HG03571 (cell line): ENCODE measurements at regions not wholly inside any gene's neighbourhood (a gene's known extent, or its start where the extent isn't known, plus 50 kb on each side); places are given as distances from the start of the nearest gene placed in this dataset.

Source experiments
- ATAC-seq: cut with Tn5 transposase; IDR thresholded peaks from one replicate; pipeline ENCODE4 v1.9.1; 2021; ENCODE audit not compliant: unreplicated experiment

DNA sequence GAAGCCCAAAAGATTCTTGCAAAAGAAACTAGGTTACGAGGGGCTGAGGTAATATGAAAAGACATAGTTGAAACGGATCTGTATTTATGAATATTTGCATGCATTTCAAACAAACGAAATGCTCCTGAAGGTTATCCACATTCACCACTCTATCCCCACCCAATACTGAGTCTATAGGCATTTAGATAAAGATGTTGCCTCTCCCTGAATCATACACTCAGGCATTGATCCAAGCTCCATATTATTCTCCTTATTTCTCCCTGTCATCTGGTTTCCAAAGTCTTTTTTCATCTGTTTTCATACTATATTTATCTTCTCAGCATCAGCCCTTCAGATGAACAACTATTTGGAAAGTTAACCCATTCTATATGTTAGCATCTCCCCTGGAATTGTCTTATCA lies 492.5 kb upstream of the TGFBR2 start:
- no peak for ATAC-seq

DNA sequence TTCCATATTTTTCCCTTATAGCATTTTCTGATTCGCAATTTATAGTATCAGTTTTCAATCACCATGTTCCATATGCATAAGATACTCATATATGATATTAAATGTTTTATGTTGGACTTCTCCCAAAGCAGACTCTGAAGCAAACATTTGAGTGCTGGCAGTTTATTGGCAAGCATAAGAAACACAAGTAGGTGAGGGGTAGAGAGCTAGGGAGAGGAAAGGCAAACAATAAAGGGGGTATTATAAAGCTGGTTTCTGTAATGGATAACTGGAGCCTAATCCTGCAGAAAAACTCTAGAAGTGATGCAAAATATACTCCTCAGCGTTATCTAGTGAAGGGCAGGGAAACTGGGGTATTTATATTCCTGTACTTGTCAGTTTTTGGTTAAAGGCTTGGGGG lies 491.5 kb upstream of the TGFBR2 start:
- no peak for ATAC-seq

DNA sequence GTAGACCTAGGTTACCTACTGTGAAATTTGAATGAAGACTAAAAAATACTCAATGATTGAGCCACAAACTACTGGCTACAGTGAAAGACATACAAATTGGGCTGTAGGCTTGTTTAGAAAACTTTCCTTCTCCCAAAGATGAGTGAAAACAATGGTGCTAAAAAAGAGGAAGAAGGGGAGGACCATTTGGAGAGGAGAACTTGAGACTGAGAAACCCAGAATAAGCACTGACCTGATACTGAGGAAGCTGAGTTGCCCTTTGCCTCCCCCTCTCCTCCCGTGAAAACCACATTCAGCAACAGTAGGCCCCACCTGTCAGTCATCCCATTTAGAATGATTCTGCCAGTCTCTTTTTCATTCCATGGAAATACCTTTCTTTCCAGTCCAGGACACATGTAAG lies 484.0 kb upstream of the TGFBR2 start:
- no peak for ATAC-seq

DNA sequence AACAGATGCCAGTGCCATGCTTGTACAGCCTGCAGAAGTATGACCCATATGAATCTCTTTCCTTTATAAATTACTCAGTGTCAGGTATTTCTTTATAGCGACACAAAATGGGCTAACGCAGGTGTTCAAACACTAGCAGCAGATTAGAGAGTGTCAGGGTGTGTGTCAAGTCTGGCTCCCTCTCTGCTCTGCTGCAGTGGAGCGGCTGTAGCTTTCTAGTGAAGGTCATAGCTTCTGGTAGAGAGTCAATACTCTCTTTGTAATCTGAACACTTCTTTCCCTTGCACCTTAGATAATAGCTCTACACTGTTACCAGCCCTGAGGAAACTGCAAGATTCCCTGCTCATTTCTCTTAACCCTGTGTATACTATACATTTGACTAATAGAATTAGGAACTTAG lies 483.2 kb upstream of the TGFBR2 start:
- no peak for ATAC-seq

DNA sequence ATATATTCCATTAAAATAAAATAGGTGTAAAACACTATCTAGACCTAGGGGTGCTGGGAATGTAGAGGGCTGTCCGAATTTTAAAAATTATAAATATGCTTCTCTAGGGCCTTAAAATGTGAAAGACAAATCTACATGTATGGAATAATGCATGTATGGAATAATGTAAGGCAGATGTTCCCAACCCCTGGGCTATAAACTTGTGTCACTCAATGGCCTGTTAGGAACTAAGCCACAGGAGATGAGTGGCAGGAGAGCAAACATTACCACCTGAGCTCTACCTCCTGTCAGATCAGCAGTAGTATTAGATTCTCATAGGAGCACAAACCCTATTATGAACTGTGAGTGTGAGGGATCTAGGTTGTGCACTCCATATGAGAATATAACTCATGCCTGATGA lies 482.6 kb upstream of the TGFBR2 start:
- ATAC-seq: no peak

DNA sequence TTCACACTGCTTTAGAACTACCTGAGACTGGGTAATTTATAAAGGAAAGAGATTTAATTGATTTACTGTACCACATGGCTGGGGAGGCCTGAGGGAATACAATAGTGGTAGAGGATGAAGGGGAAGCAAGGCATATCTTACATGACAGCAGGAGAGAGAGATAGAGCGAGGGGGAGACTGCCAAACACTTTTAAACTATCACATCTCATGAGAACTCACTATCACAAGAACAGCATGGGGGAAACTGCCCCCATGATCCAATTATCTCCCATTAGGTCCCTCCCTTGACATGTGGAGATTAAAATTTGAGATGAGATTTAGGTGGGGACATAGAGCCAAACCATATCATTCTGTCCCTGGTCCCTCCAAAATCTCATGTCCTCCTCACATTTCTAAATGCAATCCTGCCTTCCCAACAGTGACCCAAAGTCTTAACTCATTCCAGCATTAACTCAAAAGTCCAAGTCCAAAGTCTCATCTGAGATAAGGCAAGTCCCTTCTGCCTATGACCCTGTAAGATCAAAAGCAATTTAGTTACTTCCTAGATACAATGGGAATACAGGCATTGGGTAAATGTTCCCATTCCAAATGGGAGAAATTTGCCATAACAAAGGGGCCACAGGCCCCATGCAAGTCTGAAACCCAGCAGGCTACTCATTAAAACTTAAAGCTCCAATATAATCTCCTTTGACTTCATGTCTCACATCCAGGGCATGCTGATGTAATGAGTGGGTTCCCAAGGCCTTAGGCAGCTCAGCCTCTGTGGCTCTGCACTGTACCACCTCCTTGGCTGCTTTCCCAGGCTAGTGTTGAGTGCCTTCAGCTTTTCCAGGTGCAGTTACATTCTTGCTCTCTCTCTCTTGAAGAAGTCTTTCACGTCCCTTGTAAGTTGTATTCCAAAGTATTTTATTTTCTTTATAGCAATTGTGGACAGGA lies 481.7 kb upstream of the TGFBR2 start:
- no peak for ATAC-seq

DNA sequence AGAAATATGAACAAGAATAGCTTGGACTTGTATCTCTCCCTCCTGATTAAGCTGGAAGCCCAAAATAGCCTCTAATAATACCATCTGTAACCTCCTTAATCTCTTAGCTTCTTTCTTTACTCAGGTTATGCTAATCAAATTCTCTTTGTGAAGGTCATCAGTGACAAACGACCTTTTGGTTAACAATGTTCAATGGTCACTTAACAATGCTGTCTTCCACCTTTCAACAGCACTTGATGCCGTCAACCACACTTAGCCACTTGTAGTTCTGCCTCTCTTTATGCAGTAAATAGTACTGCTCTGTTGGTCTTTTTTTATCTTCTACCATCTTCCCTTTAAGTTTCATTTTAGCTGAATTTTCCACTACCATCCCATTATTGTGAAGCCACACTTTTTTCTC lies 476.6 kb upstream of the TGFBR2 start:
- ATAC-seq: no peak

DNA sequence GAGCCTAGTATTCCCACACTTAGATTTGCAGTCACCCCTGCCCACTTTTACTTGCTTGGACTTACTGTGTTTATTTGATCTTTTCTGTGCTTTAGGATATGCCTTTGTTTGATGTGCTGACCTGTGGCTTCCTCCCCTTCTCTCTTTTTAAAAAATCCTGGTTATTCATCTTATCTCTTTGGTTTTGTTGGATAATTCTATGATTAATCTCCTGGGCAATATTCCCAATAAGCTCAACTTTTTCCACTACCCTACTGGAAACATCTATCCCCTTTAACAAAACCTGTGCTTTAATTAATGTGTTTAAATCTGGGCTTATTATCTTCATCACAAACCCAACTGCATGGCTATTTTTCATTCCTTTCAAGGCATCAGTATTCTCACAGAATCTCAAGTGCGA lies 476.0 kb upstream of the TGFBR2 start:
- ATAC-seq: no peak

DNA sequence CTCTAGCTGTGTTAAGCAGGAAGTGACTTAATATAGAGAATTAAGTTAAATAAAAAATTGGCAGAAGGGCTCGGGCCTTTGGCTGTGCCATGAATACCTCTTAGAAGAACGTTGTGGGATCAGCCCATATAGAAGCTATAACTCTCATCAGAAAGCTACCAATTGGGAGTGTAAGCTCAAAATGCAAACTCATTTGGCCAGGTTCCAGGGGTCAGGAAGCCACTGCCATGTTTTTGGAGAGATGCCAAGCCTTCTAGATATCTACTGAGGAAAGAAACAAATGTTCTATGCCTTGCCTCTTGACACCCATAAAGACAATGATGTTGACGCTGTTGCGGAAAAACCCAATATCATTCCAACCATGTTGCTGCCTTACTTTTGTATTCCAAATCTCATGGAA lies 475.2 kb upstream of the TGFBR2 start:
- no peak for ATAC-seq

DNA sequence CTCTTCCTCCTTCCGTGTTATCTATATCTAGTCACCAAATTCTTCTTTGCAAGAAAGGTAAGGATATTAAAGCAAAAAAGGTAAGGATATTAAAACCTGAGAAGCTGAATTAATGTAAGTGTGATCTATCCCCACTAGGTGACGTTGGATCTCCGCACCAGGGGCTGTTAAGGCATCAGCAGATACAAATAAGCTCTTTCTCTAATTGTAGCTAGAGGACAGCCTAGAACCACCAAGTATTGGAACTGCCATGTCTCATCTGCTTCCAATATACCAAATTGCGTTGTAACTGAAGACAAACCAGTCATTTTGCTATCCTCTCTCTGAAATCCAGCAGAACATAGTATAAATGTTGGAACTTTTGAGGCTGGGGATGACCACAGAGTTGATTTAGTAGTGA lies 471.2 kb upstream of the TGFBR2 start:
- ATAC-seq: no peak

DNA sequence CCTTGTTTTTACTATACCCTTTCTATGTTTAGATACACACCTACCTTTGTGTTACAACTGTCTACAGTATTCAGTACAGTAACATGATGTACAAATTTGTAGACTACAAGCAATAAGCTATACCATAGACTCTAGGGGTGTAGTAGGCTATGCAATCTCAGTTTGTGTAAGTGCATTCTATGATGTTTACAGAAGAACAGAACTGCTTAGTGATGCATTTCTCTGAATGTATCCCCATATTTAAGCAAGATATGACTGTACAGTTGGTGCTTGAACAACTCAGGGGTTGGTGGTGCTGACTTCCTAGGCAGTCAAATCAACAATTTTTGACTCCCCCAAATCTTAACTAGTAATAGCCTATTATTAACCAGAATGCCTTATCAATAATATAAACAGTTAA lies 467.1 kb upstream of the TGFBR2 start:
- no peak for ATAC-seq

DNA sequence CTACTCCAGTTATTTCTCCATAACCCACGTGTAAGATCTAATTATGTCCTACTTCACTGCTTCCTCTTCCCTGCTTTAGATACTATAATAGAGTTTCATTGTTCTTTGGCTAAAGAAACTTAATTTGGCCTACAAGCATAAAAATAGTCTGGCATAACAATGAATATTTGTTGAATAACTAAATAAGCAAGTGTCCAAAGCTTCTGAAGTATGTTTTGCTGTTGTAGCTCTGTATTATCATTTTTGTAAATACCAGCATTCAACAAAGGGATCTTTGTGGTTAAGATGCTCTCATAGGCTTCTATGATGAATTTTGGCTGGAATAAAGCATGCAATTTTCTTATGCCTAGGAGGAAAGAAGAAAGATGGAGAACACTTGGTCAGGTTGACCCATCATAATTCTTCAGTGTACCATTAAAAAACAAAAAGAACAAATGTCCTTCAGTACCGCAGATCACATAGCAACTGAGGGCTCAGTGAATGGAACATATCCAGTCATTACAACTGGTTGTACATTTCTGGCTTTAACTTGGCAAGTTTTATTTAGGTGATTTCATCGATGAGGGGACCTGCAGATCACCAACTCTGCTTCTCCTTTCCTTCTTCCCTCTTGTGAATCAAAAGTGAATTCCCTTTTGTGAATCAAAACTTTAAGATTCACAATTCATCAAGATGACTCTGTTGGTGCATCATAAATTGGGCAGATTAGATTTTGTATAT lies 465.9 kb upstream of the TGFBR2 start:
- ATAC-seq: no peak

DNA sequence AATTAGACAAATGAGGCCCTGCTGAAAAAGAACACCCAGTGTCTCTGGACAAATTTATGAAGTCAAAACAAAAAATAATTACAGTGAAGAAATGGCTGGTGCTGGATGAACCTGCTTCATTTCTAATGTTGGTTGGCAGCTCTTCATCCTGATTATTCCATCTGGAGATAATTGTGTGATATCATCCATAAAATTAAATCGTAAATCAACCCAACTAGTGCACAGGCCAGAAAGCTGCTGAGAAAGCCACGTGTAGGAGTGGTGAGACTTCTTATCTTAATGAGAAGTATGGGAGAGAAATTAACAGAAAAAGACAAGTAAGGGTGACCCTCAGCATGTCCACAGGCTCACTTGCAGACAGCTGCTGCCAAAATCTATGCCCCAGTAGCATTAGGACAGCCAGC lies 465.2 kb upstream of the TGFBR2 start:
- no peak for ATAC-seq

DNA sequence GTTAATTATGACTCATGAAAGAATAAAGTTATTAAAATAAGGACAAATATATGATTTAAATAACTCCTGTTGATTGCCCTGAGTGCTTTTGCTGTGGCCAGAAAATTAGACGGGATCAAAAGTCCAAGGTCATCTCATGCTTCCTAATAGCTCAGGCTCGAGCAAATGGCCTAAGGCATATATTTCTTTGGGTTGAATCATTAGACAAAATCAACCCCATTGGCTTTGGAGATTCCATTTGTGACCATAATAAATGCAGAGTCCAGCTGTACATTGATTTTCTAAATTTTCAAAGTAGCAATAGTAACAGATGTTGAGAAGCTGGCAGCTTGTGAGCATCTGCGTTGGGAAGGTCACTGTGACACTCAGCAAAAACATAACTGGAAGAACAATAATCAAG lies 464.5 kb upstream of the TGFBR2 start:
- ATAC-seq: no peak

DNA sequence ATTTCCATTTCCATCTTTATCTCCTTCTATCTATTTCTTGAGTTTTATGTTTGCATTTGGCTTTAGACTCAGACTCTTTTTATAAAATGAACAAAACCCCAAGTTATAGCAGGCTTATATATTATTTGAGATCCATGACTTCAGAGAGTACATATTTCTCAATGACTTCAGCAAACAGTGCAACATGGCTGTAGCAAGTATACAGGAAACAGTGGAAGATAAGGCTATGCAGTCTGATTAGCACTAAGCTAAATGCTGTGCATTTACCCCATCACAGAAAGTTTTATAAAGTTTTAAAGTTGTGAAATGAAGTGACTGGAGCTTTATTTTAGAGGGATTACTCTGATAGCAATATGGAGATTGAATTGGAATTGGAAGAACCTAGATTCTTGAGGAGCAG lies 463.5 kb upstream of the TGFBR2 start:
- no peak for ATAC-seq

DNA sequence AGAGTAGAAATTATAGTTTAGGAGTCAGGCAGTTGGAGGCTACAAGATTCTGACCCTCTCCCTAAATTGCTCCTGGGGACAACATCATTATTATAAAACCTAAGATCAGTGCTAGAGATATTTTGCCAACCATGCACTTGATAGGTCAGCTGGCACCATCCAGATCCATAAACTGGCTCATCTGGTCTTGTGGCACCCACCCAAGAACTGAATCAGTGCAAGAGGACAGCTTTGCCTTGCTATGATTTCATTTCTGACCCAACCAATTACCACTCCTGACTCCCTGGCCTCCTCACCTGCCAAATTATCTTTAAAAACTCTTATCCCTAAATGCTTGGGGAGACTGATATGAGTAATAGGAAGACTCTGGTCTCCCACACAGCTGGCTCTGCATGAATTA lies 461.1 kb upstream of the TGFBR2 start:
- ATAC-seq: no peak

DNA sequence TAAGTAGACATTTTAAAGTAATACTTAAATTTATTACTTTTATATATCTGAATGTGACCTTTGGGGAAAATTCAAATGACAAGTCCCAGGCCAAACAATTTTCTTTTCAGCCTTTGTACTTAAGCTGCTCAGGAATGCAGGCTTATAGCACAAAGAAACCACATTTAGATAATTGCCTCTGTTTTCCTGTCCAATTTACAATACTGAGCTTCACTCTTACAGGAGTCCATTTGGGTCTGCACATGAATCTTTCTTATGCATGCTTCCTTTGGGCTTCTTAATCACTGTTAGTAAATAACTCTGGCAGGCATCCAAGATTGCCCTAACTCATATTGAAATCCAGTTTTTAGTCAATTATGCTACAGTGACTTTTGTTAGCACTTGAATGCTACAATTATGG lies 459.4 kb upstream of the TGFBR2 start:
- ATAC-seq: no peak

DNA sequence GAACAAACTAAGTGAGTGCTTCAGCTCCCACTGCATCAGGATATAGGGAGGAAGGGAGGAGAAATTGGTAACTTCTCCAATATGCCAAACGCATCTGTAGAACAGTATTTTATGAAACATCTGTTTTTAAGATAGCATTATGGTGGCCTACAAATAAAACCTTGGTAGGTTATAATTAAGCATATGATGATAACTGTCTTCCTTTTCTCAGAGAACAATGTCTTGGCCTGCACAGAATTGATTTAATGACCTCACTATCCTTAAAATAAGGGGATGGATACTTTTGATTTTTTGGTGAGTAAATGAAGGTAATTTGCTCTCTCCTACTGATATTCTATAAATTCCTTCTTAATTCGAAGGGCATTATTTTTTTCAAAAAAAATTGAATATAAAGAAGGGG lies 451.5 kb upstream of the TGFBR2 start:
- ATAC-seq: no peak

DNA sequence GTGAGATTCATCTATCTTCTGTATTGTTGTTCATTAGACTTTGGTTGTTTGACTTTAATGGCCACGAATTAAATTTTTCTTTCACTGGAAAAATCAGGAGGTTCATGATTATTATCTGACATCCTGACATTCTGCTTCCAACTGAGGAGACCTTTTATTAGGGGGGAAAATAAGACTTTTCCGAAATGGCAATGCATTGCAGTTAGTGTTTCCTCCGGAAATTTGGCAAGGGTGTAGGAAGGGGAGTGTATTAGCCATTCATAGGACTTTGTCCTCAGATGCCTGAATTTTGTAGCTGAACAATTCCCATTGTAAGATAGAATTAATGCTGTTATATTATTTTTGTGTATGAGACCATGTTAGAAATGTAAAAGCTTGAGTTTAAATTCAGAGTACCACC lies 450.6 kb upstream of the TGFBR2 start:
- no peak for ATAC-seq

DNA sequence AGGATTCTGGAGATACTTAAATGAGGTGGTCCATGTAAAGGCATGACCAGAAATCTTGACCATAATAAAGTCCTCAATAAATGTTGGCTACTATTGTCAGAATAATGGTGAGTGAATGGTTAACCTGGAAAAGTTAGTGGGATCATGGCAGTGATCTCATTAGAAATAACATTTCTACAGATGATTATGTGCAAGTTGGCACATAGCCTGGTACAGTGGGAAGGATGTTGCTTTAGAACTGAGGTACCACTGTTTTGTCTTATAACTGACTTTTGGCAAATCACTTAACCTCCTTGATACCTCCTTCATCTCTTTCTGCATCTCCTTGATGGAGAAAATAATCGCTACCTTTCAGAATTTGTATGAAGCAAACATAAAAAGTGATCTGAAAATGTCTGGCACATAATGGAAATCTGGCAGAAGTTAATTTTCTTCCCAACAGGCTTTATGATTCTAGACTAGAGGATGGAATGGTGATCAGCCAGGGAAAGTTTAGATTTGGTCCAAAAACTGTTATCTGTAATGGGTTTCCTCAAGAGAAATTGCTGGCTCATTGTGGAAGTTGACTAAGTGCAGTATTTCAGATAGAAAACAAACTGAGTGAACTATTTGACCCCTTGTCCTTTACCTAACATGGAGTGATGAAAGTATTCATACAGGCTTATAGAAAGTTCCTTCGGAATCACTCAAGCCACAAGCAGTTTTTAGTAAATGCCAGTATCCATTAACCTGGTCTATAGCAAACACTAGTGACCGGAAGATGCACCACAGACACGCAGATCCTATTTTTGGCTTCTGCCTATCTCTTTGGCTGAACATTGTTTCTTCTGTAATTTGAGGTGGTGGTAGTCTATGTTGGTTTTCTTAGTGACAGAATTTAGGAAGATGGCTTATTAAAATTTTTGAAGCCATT lies 449.6 kb upstream of the TGFBR2 start:
- no peak for ATAC-seq

DNA sequence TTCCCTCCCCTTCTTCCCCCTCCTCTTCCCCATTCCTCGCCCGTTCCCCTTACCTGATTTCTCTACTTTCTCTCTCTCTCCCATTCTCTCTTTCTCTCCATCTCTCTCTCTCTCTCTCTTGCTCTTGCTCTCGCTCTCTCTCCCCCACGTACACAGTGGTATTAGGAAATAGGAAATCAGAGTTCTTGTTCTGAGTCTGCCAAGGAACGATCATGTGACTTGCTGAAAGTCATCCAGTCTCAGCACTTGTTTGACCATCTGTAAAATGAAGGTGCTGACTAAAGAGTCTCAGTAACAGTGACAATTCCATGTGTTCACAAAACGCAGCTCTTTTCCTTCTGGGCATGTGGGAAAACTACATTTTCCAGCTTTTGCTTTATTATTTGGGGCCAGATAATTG lies 445.0 kb upstream of the TGFBR2 start:
- ATAC-seq: no peak
